H1 (cell line): ENCODE measurements at regions not wholly inside any gene's neighbourhood (a gene's known extent, or its start where the extent isn't known, plus 50 kb on each side); places are given as distances from the start of the nearest gene placed in this dataset.

ENCODE experiments used
- CTCF ChIA-PET: fragments of 300-600 bp; sonication (Branson Sonifier 250); formaldehyde crosslinking; loops from one replicate; lab custom pipeline; 2021; ENCODE audit not compliant: partially characterized antibody; lab: Charles Lee
- POLR2A ChIA-PET: fragments of 300-600 bp; sonication (Branson Sonifier 250); formaldehyde crosslinking; loops from one replicate; lab custom pipeline; 2021; ENCODE audit warnings: inconsistent platforms; ENCODE audit not compliant: partially characterized antibody; lab: Charles Lee
- DNase-seq, 2 experiments: peaks; one replicate each; pipeline versions ENCODE4 v3.0.0 to v3.0.0-alpha.2; 2010 to 2022; ENCODE audit warnings: low spot score in 2 of 2, low read depth in 1 of 2, mixed read lengths in 1 of 2
- FAIRE-seq: peaks from 2 replicates; lab custom pipeline; 2011; peaks lifted over from hg19 to GRCh38; lab: Jason Lieb, UNC
- H2AFZ ChIP-seq: 2 replicates; pipeline ENCODE4 v1.8.1; 2012; ENCODE audit warnings: low read length, inconsistent platforms
- H2AK5ac ChIP-seq: 2 replicates; pipeline ENCODE4 v1.6.1; 2013; ENCODE audit warnings: low read depth, low read length
- H2BK120ac ChIP-seq: replicated peaks from 2 replicates; pipeline ENCODE3; 2013; ENCODE audit warnings: low read depth, low read length, inconsistent platforms
- H2BK12ac ChIP-seq: 2 replicates; pipeline ENCODE4 v1.6.1; 2013; ENCODE audit warnings: low read depth, low read length
- H2BK15ac ChIP-seq: 2 replicates; pipeline ENCODE4 v1.6.1; 2013; ENCODE audit warnings: low read length
- H2BK20ac ChIP-seq: 2 replicates; pipeline ENCODE4 v1.6.1; 2013; ENCODE audit warnings: low read length
- H2BK5ac ChIP-seq: 2 replicates; pipeline ENCODE4 v1.6.1; 2013; ENCODE audit warnings: low read depth, low read length
- H3K14ac ChIP-seq: 2 replicates; pipeline ENCODE4 v1.6.1; 2013; ENCODE audit warnings: inconsistent platforms; ENCODE audit not compliant: insufficient read length
- H3K18ac ChIP-seq: 2 replicates; pipeline ENCODE4 v1.6.1; 2013; ENCODE audit warnings: low read length; ENCODE audit errors: extremely low read depth
- H3K23ac ChIP-seq: 2 replicates; pipeline ENCODE4 v1.6.1; 2013; ENCODE audit warnings: inconsistent platforms; ENCODE audit not compliant: insufficient read length
- H3K23me2 ChIP-seq: 2 replicates; pipeline ENCODE4 v1.6.1; 2013; ENCODE audit warnings: low read depth, low read length
- H3K27ac ChIP-seq: 2 replicates; pipeline ENCODE4 v1.6.1; 2011; ENCODE audit warnings: low read depth, low read length, inconsistent platforms
- H3K27me3 ChIP-seq, 4 experiments: replicated peaks in 1 of 4; 1 replicate in 1 of 4; 2 replicates in 3 of 4; pipeline versions ENCODE4 v1.6.1 to v1.8.1; 2011 to 2013; ENCODE audit warnings: low read length in 3 of 4, mild to moderate bottlenecking in 3 of 4, inconsistent platforms in 2 of 4, mixed read lengths in 2 of 4, moderate library complexity in 1 of 4; ENCODE audit not compliant: control insufficient read depth in 3 of 4, insufficient read depth in 3 of 4; ENCODE audit errors: extremely low read depth in 1 of 4
- H3K36me3 ChIP-seq, 4 experiments: 2 replicates each; pipeline versions ENCODE4 v1.6.1 to v1.8.1; 2011 to 2013; ENCODE audit warnings: mild to moderate bottlenecking in 4 of 4, low read length in 3 of 4, moderate library complexity in 2 of 4, control low read depth in 1 of 4, inconsistent platforms in 1 of 4; ENCODE audit not compliant: insufficient read depth in 4 of 4, control insufficient read depth in 2 of 4
- H3K4ac ChIP-seq: replicated peaks from 2 replicates; pipeline ENCODE3; 2013; ENCODE audit warnings: low read length, low read depth, mixed read lengths, inconsistent platforms; ENCODE audit not compliant: insufficient read length
- H3K4me1 ChIP-seq, 4 experiments: replicated peaks in 1 of 4; 1 replicate in 1 of 4; 2 replicates in 3 of 4; pipeline versions ENCODE4 v1.6.1 to v1.8.1; 2011 to 2013; ENCODE audit warnings: low read length in 3 of 4, inconsistent platforms in 2 of 4, mixed read lengths in 1 of 4; ENCODE audit not compliant: insufficient read depth in 4 of 4, control insufficient read depth in 3 of 4
- H3K4me2 ChIP-seq, 2 experiments: 2 replicates each; pipeline versions ENCODE4 v1.6.1 to v1.8.1; 2011 to 2013; ENCODE audit warnings: low read depth in 2 of 2, low read length in 2 of 2, control low read depth in 1 of 2, inconsistent platforms in 1 of 2, mild to moderate bottlenecking in 1 of 2; ENCODE audit not compliant: insufficient read depth in 1 of 2
- H3K4me3 ChIP-seq, 4 experiments: fragments of 200-600, 300-600 bp in 1 of 4; sonication (generic), shearing (Covaris generic), sonication (Bioruptor Twin) in 1 of 4; 2 replicates each; pipeline versions ENCODE4 v1.5.1 to v1.8.1; 2011 to 2016; ENCODE audit warnings: low read length in 4 of 4, low read depth in 3 of 4, control low read depth in 2 of 4, inconsistent platforms in 2 of 4, mild to moderate bottlenecking in 2 of 4, mixed read lengths in 1 of 4, moderate library complexity in 1 of 4; ENCODE audit not compliant: insufficient read depth in 2 of 4; ENCODE audit errors: extremely low read depth in 1 of 4
- H3K56ac ChIP-seq: replicated peaks from 2 replicates; pipeline ENCODE3; 2013; ENCODE audit warnings: low read depth, mild to moderate bottlenecking, mixed read lengths, low read length, inconsistent platforms; ENCODE audit not compliant: insufficient read length
- H3K79me1 ChIP-seq: 2 replicates; pipeline ENCODE4 v1.6.1; 2013; ENCODE audit warnings: low read depth, low read length, control low read depth
- H3K79me2 ChIP-seq, 2 experiments: 2 replicates each; pipeline versions ENCODE4 v1.6.1 to v1.8.1; 2012 to 2013; ENCODE audit warnings: low read length in 2 of 2, mild to moderate bottlenecking in 2 of 2, inconsistent platforms in 1 of 2; ENCODE audit not compliant: insufficient read depth in 2 of 2, control insufficient read depth in 1 of 2
- H3K9ac ChIP-seq, 4 experiments: replicated peaks in 1 of 4; 1 replicate in 1 of 4; 2 replicates in 3 of 4; pipeline versions ENCODE4 v1.6.1 to v1.8.1; 2011 to 2013; ENCODE audit warnings: low read depth in 3 of 4, low read length in 3 of 4, control low read depth in 2 of 4, mild to moderate bottlenecking in 2 of 4, moderate library complexity in 2 of 4, inconsistent platforms in 1 of 4; ENCODE audit errors: extremely low read depth in 1 of 4
- H3K9me3 ChIP-seq, 2 experiments: 2 replicates each; pipeline versions ENCODE4 v1.6.1 to v1.8.1; 2012 to 2013; ENCODE audit warnings: mild to moderate bottlenecking in 2 of 2, moderate library complexity in 2 of 2, control low read depth in 1 of 2, inconsistent platforms in 1 of 2, low read depth in 1 of 2, low read length in 1 of 2, mixed read lengths in 1 of 2; ENCODE audit not compliant: insufficient read depth in 2 of 2
- H4K20me1 ChIP-seq, 2 experiments: replicated peaks in 1 of 2; 2 replicates each; pipeline versions ENCODE3 to v1.8.1; 2011 to 2013; ENCODE audit warnings: inconsistent platforms in 2 of 2, low read length in 2 of 2, mild to moderate bottlenecking in 1 of 2; ENCODE audit not compliant: insufficient read depth in 2 of 2, control insufficient read depth in 1 of 2
- H4K5ac ChIP-seq: 2 replicates; pipeline ENCODE4 v1.6.1; 2013; ENCODE audit warnings: low read length, low read depth, mixed read lengths, inconsistent platforms; ENCODE audit not compliant: insufficient read length
- H4K8ac ChIP-seq: 2 replicates; pipeline ENCODE4 v1.8.0; 2013; ENCODE audit warnings: mild to moderate bottlenecking, moderate library complexity, low read length, inconsistent platforms; ENCODE audit not compliant: insufficient read depth; ENCODE audit errors: extremely low read depth
- H4K91ac ChIP-seq: replicated peaks from 2 replicates; pipeline ENCODE3; 2013; ENCODE audit warnings: low read length, mixed read lengths, inconsistent platforms; ENCODE audit not compliant: insufficient read length
- BACH1 ChIP-seq: IDR thresholded peaks from 2 replicates; pipeline ENCODE4 v1.6.1; 2012; ENCODE audit warnings: low read length, improper control_type of control experiment
- GABPA ChIP-seq: IDR thresholded peaks from 2 replicates; pipeline ENCODE4 v1.6.1; 2011; ENCODE audit warnings: mild to moderate bottlenecking, low read length, moderate library complexity, borderline replicate concordance; ENCODE audit not compliant: insufficient read depth
- RBBP5 ChIP-seq: IDR thresholded peaks from 2 replicates; pipeline ENCODE4 v1.7.1; 2012; ENCODE audit warnings: low read depth, mild to moderate bottlenecking, inconsistent platforms, low read length, moderate library complexity, borderline replicate concordance
- SP1 ChIP-seq: IDR thresholded peaks from 2 replicates; pipeline ENCODE4 v1.6.1; 2011; ENCODE audit warnings: low read depth, low read length
- WGBS, 2 experiments: shearing (Covaris generic) in 1 of 2; methylation state at CpG; one replicate each; pipeline versions ENCODE4 v1.1.6 to v1.1.7; 2013 to 2015; ENCODE audit warnings: low lambda C conversion rate in 2 of 2, mixed read lengths in 2 of 2, inconsistent platforms in 1 of 2, low coverage in 1 of 2, missing lambda C conversion rate in 1 of 2; ENCODE audit not compliant: insufficient replicate concordance in 2 of 2, insufficient coverage in 1 of 2, insufficient read length in 1 of 2; ENCODE audit errors: extremely low coverage in 1 of 2, missing lambda C conversion rate in 1 of 2; 5-methylcytosine and 5-hydroxymethylcytosine counted together
- TF ChIP-seq, protein P1 (sequence below): IDR thresholded peaks from 2 replicates; pipeline ENCODE4 v1.6.1; 2011; ENCODE audit warnings: low read length, improper control_type of control experiment

DNA sequence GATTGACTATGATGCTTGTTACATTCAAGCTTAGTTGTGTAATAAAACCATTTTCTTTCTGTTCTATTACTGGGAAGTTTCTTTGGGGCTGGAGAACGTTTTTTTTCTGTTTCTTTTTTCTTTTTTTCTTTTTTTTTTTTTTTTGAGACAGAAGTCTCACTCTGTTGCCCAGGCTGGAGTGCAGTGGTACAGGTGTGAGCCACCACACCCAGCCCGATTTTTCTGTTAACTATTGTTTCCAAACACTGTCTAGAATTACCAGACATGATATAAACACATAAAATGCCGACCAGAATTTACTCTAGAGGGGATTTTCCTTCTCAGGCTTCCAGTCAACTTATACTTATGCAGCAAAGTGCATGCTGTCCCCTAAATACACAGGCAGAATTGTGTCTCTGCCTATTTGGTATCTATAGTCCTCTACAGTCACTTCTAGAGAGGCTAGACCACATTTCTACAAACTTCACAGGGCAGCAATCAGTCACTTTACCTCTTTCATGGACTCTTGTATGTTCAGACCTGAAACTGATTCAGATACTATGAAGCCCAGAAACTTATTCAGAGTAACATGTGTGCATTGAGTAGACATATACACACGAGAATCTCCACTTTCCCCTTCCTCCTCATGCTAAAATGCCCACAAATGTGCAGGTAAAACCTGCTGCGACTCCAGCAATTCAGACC, 121.2 kb downstream of the ZNF737 start:
- no peak for FAIRE-seq
- 80% methylated on average over 5 of the region's 5 CpGs; no CpG with 5 or more reads in 1 of the 2 experiments for WGBS, 2 experiments
- CTCF ChIA-PET = interaction anchor here (0.9 kb wide), 1 partner anchor 25 kb away, joined by 3 read pairs; no protein-coding TSS in a partner anchor
- no peak for TF ChIP-seq BACH1
- TF ChIP-seq RBBP5 = no peak
- no peak for TF ChIP-seq GABPA
- TF ChIP-seq, protein P1, sequence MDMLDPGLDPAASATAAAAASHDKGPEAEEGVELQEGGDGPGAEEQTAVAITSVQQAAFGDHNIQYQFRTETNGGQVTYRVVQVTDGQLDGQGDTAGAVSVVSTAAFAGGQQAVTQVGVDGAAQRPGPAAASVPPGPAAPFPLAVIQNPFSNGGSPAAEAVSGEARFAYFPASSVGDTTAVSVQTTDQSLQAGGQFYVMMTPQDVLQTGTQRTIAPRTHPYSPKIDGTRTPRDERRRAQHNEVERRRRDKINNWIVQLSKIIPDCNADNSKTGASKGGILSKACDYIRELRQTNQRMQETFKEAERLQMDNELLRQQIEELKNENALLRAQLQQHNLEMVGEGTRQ = no peak
- no peak for TF ChIP-seq SP1

More for the DNA sequence above, 121.2 kb downstream of the ZNF737 start:
- no peak overlapping the region for H2AK5ac ChIP-seq
- H3K14ac ChIP-seq = no peak overlapping the region
- no peak overlapping the region for H2BK5ac ChIP-seq
- POLR2A ChIA-PET = interaction anchor here (4.2 kb wide), 1 partner anchor 21 kb away, joined by 33 read pairs; no protein-coding TSS in a partner anchor
- H4K91ac ChIP-seq = no peak overlapping the region
- H3K56ac ChIP-seq = no peak overlapping the region
- H2BK12ac ChIP-seq = no peak overlapping the region
- no peak overlapping the region for H4K5ac ChIP-seq
- no peak for DNase-seq
- no peaks in the 10 kb centered on the region for H3K36me3 ChIP-seq
- H4K8ac ChIP-seq = no peak overlapping the region
- H3K23me2 ChIP-seq = no peaks in the 10 kb centered on the region
- H2BK15ac ChIP-seq = no peak overlapping the region
- H2BK120ac ChIP-seq = no peak overlapping the region
- H3K23ac ChIP-seq = no peak overlapping the region
- no peak overlapping the region for H2BK20ac ChIP-seq
- no peak overlapping the region for H3K18ac ChIP-seq
- no peaks in the 10 kb centered on the region for H3K27me3 ChIP-seq
- no peak overlapping the region for H3K27ac ChIP-seq
- no peaks in the 10 kb centered on the region for H3K79me2 ChIP-seq
- H3K79me1 ChIP-seq = no peaks in the 10 kb centered on the region
- H3K4ac ChIP-seq = no peak overlapping the region
- H2AFZ ChIP-seq = no peak overlapping the region
- no peaks in the 10 kb centered on the region for H3K4me1 ChIP-seq
- no peak overlapping the region for H3K4me3 ChIP-seq
- H3K9ac ChIP-seq = no peak overlapping the region
- H3K9me3 ChIP-seq = no peaks in the 10 kb centered on the region
- no peak overlapping the region for H3K4me2 ChIP-seq
- H4K20me1 ChIP-seq = no peaks in the 10 kb centered on the region
